ENCODE measurements at regions not wholly inside any gene's neighbourhood (a gene's known extent, or its start where the extent isn't known, plus 50 kb on each side); places are given as distances from the start of the nearest gene placed in this dataset.

- no peak for DNase-seq (ENCODE audit: low read depth)
- H3K4me3 ChIP-seq (ENCODE audit: low read length) = no peak overlapping the region
- TF ChIP-seq CTCF (conservative IDR thresholded peaks at IDR 0.05; ENCODE audit: low read length) = no peak
Observed at GRCh38 chr12:82008251-82008650, 249.1 kb upstream of the PPFIA2 start.

GRCh38 chr12:81998761-81999378 is 239.7 kb upstream of the PPFIA2 start:
- no peak for TF ChIP-seq CTCF (conservative IDR thresholded peaks at IDR 0.05; ENCODE audit: low read length)

GRCh38 chr12:81992461-81992860 is 233.3 kb upstream of the PPFIA2 start:
- TF ChIP-seq CTCF (conservative IDR thresholded peaks at IDR 0.05; ENCODE audit: low read length) = peak; percentile 28
- DNase-seq (ENCODE audit: low read depth) = no peak

More at GRCh38 chr12:81998761-81999378, 239.7 kb upstream of the PPFIA2 start:
- no peak overlapping the region for H3K4me3 ChIP-seq (ENCODE audit: low read length)
- DNase-seq (ENCODE audit: low read depth) = no peak

GRCh38 chr12:81991868-81992267 is 232.7 kb upstream of the PPFIA2 start:
- no peak overlapping the region for H3K4me3 ChIP-seq (ENCODE audit: low read length)
- TF ChIP-seq CTCF (conservative IDR thresholded peaks at IDR 0.05; ENCODE audit: low read length) = no peak
- no peak for DNase-seq (ENCODE audit: low read depth)

More at GRCh38 chr12:81992461-81992860, 233.3 kb upstream of the PPFIA2 start:
- H3K4me3 ChIP-seq (ENCODE audit: low read length) = no peak overlapping the region

- H3K4me3 ChIP-seq (ENCODE audit: low read length) = no peak overlapping the region
- TF ChIP-seq CTCF (conservative IDR thresholded peaks at IDR 0.05; ENCODE audit: low read length) = no peak
- DNase-seq (ENCODE audit: low read depth) = no peak
Observed at GRCh38 chr12:81988362-81988761, 229.2 kb upstream of the PPFIA2 start.

- no peak overlapping the region for H3K4me3 ChIP-seq (ENCODE audit: low read length)
- DNase-seq (ENCODE audit: low read depth) = no peak
- no peak for TF ChIP-seq CTCF (conservative IDR thresholded peaks at IDR 0.05; ENCODE audit: low read length)
Observed at GRCh38 chr12:81987371-81987770, 228.2 kb upstream of the PPFIA2 start.

GRCh38 chr12:81976661-81977060 is 217.5 kb upstream of the PPFIA2 start:
- TF ChIP-seq CTCF (conservative IDR thresholded peaks at IDR 0.05; ENCODE audit: low read length) = no peak
- H3K4me3 ChIP-seq (ENCODE audit: low read length) = no peak overlapping the region
- DNase-seq (ENCODE audit: low read depth) = no peak

All from AG10803 (cell line).